ENCODE measurements at regions not wholly inside any gene's neighbourhood (a gene's known extent, or its start where the extent isn't known, plus 50 kb on each side); places are given as distances from the start of the nearest gene placed in this dataset.
"Not testable (repeated sequence)": the region's sequence is repeated elsewhere in the genome, so short reads cannot be mapped to it uniquely, and the experiment has no call there.

DNA sequence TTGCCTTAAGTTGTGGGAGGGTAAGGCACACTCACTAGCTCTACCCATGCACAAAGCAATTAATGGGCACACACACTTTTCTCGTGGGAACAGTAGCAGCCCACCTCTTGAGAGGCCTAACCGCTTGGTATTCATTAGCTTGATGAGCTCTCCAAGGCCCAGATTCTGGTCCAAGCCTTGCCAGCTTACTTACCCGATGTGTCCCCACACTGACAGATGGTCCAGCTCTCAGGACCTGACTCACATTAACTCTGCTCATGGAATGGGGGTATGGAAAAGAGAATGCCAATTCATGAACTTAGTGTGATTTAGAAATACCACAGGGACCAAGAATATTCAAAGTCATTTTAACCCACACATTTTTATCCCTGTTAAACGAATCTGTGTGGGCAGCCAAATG is 106.8 kb upstream of the CACHD1 start:
- DNase-seq, result no peak

DNA sequence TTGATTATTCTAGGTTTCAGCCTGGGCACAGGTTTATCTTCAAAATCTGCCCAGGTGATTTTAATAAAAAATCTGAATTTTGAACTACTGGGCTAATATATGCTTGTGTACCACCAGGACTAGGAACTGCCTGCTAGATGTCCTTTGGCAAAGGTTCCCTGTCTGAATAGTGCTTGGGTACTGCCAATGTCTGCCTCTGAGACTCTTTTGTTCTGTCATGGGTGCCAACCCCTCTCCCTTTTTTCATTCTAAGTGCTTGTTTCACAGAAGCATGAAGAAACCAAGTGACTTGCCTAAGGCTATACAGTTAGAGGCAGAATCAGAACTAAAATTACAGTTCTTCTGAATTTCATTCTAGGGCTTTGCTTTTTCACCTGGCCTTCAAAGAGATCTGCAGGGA is 106.3 kb upstream of the CACHD1 start:
- no peak for DNase-seq

DNA sequence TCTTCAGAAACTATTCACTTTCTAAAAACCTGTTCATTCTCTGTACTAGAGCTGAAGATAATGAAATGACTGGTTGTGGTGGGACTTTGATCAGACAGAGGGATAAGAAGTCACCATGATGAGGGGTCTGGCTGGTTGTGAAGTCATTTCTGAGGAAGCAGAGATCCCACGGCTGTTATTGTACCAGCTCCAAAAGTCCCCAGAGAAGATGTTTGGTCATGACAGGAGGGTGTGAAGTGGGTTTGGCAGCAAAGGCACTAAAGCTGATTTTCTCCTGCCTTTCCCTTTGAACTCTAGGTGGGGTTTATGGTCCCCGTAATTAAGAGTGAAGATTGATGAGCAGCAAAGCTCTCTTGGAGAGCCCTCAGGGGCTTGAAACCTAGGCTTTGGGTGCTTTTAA is 103.1 kb upstream of the CACHD1 start:
- DNase-seq, result no peak

DNA sequence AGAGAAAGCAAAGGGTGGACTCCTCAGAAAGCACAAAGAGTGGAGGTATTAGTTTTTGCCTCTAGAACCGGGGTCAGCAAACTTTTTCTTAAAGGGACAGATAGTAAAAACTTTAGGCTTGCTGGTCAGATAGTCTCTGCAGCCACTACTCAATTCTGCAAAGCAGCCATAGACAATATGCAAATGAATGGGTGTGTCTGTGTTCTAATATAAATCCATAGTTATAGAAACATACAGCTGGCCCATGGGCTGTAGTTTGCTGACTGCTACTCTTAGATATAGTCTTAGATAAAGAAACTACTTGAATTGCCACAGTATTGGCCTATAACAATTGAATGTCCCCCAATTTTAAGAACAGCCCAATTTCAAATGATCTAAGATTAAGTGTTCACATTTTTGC is 101.6 kb upstream of the CACHD1 start:
- no peak for DNase-seq

DNA sequence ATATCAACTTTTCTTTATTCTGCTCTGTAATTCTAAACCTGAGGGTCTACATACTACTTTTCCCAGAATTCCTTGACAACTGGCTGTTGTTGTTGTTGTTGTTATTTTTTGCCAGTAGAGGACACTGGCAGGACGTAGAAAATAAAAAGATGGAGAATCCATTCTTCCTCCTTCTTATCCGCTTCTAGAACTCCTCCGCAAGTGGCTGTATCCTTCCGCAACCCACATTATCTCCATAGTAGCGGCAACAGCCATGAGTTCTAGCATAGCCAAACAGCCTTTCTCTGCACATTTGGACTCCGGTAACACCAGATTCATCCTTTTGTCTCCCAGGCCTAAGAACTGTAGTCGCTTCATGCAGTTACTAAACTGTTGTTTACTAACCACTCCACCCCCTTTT is 91.1 kb upstream of the CACHD1 start:
- DNase-seq, result no peak

DNA sequence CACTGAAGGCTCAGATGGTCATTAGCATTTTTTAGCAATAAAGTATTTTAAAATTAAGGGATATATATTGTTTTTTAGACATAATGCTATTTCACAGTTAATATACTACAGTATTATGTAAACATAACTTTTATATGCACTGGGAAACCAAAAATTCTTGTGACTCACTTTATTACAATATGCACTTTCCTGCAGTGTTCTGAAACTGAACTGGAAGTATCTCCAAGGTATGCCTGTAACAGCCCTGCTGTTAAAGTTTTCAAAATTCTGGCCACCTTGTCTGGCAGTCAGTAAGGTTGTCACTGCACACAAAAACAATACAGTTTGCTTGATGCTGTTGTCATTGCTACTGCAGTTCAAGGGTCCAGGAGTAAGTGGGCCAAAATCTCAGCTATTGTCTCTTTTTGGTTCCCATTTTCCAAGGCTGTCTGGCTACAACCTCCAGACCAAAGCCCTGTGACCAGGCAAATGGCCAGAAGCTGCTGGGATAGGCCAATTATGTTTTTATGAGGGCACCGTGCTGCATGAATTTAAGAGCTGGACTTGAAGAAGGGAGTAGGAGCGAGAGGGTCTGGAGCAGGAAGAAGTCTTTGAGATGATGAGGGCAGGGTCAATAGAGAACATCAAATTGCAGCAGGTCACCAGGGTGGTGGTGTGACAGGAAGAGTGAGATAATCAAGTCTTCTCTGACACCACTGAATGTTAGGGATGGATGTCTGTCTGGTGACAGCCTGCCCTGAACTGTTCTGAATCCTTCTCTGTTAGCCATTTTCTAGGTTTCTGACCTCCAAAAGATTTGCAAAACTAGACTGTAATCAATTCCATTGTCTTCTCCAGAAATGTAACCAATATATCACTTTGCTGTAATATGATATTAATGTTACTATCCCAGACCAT is 82.3 kb upstream of the CACHD1 start:
- no peak for DNase-seq

DNA sequence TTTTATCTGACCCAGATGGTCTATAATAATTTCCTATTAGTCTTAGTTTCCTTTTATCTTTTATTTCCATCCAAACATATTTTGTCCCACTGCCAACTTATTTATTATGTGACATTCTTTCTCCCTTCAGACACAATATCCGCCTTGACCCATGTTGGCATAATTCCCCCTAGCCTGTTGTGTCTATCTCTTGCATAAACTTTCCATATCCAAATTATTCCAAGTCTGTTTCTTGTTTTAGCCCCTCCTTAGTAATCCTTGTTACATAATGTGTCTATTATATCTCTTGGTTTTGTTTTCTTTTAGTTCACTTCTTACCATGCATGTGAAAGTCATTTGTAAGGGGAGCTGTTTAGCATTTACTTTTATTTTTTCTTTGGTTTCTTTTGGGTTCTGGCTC is 81.6 kb upstream of the CACHD1 start:
- no peak for DNase-seq

DNA sequence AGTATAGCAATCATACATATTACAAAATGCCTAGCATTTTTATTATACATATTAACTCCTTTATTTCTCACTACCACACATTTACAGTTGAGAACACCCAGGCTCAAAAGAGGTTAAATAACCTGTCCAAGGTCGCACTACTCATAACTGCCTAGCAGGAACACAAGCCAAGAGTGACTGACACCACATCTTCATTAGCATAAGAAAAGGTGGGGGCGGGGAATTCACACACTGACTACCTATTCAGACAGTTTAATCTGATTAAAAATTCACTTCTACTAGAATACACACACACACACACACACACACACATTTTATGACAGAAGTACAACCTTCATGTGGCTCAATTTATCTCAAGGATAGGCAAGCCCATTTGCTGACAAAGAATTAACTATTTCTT is 77.8 kb upstream of the CACHD1 start:
- peak; percentile 6 for DNase-seq

DNA sequence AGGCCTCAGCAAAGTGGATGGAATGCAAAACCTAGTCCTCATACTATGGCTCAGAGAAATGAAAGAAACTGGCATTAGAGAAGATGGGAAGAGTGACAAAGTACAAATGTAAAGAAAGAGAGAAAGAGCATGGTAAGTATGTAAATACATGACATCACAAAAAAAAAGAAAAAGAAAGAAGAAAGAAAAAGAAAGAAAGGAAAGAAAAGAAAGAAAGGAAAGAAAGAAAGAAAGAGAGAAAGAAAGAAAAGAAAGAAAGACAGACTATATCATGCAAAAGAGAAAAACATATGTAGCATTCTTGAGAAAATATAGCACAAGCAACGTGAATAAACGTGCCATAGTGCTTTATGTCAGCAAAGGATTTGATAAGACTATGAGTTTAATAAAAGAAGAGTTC is 76.1 kb upstream of the CACHD1 start:
- DNase-seq, result no peak

DNA sequence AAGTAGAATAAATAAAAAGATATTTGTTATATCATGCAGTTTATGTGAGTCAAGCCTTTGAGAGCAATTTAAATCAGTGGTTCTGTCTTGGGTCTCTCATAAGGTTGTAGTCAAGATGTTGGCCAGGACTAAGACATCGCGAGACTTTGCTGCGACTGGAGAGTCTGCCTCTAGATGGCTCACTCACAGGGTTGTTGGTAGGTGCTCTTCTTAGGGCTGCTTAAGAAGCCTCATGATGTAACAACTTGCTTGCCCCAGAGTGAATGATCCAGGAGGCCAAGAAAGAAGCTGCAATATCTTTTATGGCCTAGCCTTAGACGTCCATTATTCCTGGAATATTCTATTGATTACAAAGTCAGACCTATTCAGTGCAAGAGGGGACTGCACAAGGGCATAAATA is 73.1 kb upstream of the CACHD1 start:
- no peak for DNase-seq

DNA sequence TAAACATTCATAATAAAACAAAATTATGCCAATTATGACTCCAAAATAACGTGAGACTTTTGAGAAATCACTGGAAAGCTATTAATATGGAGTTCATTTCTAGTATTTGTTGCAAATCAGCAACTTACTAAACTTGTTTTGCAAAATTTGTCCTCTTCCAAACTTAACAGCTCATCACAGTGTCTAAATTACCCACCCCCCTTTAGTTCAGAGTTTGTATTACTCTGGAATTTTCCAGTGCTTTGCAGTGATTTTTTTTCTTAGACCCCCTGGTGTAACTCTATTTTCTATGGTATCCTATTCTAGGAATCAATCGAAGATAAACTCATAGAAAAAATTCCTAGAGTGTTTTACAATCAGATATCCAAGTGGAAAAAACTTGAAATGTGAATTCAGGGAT is 72.4 kb upstream of the CACHD1 start:
- DNase-seq, result no peak

DNA sequence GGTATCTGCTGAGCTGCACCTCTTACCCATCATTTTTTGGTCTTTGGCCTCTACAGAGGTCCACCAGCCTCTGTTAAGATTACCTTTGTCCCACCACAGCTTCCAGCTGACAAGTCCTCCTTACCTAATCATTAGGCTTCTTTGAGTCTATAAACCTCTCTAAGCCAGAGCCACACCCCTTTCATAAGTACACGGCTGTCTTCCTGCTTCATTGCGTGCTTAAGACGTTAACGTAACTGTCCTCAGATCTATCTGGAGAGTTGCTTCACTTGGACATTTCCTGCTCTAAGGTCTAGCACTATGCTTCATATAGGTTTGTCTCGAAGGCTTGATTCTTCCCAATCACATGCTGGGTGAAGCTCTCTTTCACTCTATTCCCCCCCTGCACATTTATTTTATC is 71.0 kb upstream of the CACHD1 start:
- no peak for DNase-seq

DNA sequence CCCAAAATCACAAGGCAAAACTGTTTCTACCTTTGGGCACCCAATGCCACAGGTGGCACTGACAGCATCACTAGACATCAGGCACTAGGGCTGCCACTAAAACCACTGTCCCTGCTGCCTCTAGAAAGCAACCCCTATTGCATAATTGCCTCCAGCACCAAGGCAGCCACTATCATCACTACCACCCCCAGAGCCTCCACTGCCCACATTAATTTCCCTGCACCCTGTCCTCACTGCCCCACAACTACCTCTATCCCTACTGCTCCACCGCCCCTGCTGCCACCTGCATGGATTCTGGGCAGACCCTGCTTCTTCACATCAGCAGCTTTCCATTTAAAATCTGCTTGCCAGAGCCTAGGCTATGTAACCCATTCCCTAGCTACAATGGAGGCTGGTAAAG is 68.6 kb upstream of the CACHD1 start:
- no peak for DNase-seq

DNA sequence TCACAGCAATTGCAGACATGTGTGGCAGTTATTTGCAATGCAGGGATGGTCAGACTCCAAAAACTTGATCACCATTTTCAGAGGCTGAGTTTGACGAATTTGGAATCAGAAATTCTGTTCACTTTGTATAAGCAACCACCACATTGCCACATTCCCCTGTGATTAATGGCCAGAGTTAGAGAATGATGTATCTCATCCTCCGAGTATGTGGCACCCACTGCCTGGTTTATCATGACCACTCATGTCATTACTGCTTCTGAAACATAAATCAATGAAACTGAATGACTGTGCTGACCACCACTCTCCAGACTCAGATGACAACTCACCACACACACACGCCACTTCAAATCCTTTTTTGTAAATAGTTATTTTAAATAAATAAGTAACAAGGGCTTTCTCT is 66.6 kb upstream of the CACHD1 start:
- DNase-seq, result no peak

DNA sequence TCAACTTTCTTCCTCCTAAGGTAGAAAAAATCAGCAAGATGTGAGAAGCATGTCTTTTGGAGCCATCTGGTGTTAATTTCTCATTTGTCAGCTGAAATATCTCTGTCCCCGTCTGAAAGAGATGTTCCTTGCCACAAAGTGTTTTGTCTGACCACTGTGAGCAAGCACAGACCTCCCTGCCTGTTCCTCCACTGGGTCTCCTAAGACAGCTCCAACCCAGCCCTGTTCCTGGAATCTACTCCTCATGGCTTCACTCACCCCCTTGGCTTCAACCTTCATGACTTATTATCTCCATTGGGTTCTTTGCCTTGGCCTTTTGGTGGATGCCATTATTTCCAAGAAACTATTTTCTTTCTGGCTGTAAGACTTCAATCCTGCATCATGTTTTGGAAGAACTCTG is 65.7 kb upstream of the CACHD1 start:
- no peak for DNase-seq

DNA sequence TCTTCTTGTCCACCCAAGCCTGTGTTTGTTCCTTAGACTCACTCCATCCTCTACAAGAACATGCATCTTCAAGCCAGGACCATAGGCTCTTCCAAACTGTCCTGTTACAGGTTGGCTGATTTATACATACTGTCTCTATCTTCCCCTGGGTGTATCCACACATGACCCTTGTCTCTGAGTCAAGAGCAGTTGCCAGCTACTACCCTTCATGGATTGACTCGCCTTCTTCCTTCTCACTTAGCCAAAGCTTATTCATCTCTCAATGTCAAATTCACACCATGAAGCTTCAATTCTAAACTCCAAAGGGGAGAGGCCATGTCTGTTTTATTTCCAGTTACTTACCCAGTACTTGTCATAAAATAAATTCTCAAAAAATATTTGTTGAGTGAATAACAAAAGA is 64.1 kb upstream of the CACHD1 start:
- DNase-seq, result no peak

DNA sequence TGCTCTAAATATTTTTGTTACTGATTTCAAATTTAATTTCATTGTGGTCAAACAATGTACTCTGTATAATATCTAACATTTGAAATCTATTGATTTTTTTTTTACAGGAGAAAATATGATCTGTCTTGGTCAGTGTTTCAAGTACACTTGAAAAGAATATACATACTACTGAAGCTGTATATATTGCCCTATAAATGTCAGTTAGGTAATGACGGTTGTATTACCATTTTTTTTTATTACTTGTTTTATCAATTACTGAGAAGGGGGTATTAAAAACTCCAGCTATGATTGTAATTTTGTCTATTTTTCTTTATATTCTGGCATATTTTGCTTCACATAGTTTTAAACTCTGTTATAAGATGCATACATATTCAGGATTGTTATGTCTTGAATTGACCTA is 59.7 kb upstream of the CACHD1 start:
- DNase-seq, result no peak

DNA sequence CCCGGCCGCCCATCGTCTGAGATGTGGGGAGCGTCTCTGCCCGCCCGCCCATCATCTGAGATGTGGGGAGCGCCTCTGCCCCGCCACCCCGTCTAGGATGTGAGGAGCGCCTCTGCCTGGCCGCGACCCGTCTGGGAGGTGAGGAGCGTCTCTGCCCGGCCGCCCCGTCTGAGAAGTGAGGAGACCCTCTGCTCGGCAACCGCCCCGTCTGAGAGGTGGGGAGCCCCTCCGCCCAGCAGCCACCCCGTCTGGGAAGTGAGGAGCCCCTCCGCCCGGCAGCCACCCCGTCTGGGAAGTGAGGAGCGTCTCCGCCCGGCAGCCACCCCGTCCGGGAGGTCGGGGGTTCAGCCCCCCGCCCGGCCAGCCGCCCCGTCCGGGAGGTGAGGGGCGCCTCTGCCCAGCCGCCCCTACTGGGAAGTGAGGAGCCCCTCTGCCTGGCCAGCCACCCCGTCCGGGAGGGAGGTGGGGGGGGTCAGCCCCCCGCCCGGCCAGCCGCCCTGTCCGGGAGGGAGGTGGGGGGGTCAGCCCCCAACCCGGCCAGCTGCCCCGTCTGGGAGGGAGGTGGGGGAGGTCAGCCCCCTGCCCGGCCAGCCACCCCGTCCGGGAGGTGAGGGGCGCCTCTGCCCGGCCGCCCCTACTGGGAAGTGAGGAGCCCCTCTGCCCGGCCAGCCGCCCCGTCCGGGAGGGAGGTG is 54.9 kb upstream of the CACHD1 start:
- DNase-seq, result not testable (repeated sequence)

DNA sequence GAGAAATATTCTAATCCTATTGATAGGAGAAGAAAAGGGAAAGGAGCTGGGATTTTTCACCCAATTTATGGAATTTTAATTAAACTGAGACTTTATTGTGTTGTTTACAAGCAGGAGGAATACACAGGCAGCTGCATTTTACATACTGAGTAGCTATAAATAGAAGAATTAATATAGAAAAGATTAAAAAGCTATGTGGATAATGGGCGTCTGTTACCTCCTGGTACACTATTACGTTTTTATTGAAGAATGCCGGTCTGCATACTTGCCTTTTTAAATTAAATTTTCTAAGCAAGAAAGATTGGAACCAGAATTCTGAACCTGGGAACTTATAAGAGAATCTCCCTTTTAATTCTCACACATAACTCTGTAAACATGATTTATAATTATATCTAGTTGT is 52.1 kb upstream of the CACHD1 start:
- no peak for DNase-seq
